ENCODE measurements at regions not wholly inside any gene's neighbourhood (a gene's known extent, or its start where the extent isn't known, plus 50 kb on each side); places are given as distances from the start of the nearest gene placed in this dataset.

DNA sequence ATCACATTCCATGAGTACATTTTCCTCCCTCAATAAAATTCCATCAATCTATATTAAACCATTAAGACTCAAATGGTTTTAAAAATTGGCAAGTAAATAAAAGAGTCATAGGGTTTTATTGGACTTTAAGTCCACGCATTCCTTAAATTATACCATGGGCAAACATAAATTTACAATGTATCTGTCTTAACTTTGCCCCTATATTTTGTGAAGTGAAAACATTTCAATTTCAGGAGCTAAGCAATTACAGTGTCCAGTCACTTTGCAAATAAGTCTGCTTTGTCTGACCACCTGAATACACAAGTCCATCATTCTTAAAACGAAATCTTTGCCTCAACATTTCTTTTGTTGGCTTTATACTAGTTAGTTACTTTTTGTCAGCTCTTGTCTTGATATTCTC lies 197.5 kb upstream of the SEMA3D start:
- TF ChIP-seq POLR2A (IDR thresholded peaks at IDR 0.05) = no peak
- no peak for TF ChIP-seq CTCF (IDR thresholded peaks at IDR 0.05)
